PFSK-1 (cell line): ENCODE measurements at regions not wholly inside any gene's neighbourhood (a gene's known extent, or its start where the extent isn't known, plus 50 kb on each side); places are given as distances from the start of the nearest gene placed in this dataset.

ENCODE experiments used
- TAF1 ChIP-seq: IDR thresholded peaks from 2 replicates; pipeline ENCODE4 v1.6.1; 2012; ENCODE audit warnings: low read length, control low read depth, borderline replicate concordance; ENCODE audit not compliant: insufficient read depth
- TF ChIP-seq, protein P1 (sequence below), 2 experiments: IDR thresholded peaks; 2 replicates each; pipeline versions ENCODE4 v1.6.1 to v1.8.0; 2011 to 2012; ENCODE audit warnings: low read depth in 2 of 2, low read length in 2 of 2, control low read depth in 1 of 2, inconsistent platforms in 1 of 2, mild to moderate bottlenecking in 1 of 2, moderate library complexity in 1 of 2; ENCODE audit not compliant: insufficient read depth in 1 of 2

DNA sequence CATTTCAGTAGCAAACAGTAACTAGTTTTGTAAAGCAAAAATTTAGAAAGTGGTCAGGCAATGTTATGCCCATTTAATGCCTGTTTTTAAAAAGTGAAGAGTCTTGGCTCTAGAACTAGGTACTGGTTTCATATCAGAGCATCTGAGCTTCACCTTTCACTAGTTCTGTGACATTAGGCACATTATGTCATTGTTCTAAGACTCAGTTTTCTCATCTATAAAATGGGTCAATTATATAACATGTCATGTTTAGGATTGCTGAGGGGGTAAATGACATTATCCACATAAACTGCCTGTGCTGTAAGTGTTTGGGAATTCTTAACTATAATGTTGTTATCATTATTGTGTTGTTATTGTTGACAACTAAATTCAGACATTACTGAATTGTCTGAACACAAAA lies 235.6 kb upstream of the ZC3H12C start:
- no peak for TF ChIP-seq TAF1
- TF ChIP-seq, protein P1, sequence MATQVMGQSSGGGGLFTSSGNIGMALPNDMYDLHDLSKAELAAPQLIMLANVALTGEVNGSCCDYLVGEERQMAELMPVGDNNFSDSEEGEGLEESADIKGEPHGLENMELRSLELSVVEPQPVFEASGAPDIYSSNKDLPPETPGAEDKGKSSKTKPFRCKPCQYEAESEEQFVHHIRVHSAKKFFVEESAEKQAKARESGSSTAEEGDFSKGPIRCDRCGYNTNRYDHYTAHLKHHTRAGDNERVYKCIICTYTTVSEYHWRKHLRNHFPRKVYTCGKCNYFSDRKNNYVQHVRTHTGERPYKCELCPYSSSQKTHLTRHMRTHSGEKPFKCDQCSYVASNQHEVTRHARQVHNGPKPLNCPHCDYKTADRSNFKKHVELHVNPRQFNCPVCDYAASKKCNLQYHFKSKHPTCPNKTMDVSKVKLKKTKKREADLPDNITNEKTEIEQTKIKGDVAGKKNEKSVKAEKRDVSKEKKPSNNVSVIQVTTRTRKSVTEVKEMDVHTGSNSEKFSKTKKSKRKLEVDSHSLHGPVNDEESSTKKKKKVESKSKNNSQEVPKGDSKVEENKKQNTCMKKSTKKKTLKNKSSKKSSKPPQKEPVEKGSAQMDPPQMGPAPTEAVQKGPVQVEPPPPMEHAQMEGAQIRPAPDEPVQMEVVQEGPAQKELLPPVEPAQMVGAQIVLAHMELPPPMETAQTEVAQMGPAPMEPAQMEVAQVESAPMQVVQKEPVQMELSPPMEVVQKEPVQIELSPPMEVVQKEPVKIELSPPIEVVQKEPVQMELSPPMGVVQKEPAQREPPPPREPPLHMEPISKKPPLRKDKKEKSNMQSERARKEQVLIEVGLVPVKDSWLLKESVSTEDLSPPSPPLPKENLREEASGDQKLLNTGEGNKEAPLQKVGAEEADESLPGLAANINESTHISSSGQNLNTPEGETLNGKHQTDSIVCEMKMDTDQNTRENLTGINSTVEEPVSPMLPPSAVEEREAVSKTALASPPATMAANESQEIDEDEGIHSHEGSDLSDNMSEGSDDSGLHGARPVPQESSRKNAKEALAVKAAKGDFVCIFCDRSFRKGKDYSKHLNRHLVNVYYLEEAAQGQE (IDR thresholded peaks at IDR 0.05; ENCODE audit: insufficient read depth in 1 of 2, low read depth in 2 of 2, low read length in 2 of 2): no peak
